NCI-H2081 (cell line): ENCODE measurements at regions not wholly inside any gene's neighbourhood (a gene's known extent, or its start where the extent isn't known, plus 50 kb on each side); places are given as distances from the start of the nearest gene placed in this dataset.
"Not testable (repeated sequence)": the region's sequence is repeated elsewhere in the genome, so short reads cannot be mapped to it uniquely, and the experiment has no call there.

Experiments used
- DNase-seq, 2 experiments: peaks; one replicate each; lab custom pipeline; 2025; lab: John Stamatoyannopoulos, UW

DNA sequence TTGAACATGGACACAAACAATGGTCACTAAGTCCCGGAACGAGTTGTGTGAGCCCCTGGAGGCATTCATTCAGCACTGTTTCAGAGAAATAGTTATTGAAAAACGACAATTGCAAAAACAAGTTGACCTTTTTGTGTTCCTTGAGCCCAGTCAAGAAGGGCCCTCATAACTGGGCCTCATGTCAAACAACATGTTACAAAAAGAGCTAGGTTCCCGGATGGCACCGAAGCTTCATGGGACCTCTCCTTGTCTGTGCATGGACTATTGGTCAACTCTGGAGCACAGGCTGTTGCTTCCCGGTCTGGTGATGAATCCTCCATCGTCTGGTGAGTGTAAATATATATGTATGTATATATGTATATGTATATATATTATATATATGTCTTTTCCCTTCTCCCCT, 176.6 kb downstream of the ALG10 start:
- no peak for DNase-seq

DNA sequence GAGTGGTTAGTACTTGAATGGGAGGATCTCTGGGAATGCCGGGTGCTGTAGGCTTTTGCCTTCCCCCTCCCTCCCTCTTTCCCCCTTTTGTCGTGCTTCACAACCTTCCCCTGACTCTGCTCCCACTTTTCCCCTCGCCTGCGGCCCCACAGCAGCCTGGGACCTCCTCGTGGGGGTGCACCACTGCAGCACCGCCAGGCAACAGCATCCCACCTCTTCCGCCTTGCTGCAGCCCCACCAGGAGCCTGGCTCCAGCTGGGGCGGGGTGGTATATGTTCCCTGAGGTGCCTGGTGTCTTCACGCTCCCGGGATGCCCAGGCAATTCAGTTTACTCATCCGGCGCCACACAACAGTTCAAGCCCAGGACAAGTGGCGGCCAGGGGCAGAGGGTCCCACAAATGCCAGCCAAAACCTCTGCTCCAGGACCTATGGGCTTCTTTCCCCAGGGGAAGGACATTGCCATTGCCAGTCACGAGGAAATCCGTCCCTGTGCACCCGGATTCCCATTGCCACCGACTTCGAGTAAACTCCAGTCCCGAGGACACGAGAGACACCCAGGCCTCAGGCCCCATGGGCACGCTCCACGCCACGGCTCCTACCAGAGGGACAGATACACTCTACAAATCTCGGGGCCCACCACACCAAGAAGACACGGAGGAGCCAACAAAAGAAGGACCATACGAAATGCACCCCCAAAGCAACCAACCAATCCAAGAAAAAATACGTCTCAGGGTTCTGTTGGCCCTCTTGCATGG, 181.7 kb downstream of the ALG10 start:
- DNase-seq = no peak

- DNase-seq = no peak
Observed at GRCh38 chr12:34204830-34205285, 182.6 kb downstream of the ALG10 start.

GRCh38 chr12:34205401-34205800, 183.1 kb downstream of the ALG10 start:
- DNase-seq = no peak

DNA sequence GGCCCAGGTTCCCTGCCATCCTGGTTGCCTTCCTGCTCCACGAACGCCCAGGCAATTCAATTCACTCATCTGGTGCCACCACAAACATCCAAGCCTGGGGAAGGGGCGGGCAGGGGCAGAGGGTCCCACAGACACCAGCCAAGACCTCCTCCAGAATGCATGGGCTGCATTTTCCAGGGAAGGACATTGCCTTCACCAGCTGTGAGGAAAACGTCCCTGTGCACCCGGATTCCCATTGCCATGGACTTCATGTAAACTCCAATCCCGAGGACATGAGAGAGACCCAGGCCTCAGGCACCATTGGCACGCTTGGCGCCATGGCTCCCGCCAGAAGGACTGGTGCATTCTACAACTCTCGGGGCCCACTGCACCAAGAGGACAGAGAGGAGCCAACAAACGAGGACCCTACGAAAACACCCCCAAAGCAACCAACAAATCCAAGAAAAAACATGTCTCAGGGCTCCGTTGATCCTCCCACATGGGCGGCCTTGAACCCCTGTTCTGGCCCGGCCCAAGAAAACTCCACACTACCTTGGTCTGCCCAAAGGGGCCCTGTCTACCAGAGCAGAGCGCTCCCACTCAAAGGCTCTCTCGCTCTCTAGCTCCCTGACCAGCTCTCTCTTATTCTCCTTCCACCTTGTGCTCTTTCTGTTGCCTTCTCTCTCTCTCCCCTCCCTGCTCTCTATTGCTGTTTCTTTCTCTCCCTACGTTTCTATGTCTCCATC, 183.9 kb downstream of the ALG10 start:
- DNase-seq = no peak

DNA sequence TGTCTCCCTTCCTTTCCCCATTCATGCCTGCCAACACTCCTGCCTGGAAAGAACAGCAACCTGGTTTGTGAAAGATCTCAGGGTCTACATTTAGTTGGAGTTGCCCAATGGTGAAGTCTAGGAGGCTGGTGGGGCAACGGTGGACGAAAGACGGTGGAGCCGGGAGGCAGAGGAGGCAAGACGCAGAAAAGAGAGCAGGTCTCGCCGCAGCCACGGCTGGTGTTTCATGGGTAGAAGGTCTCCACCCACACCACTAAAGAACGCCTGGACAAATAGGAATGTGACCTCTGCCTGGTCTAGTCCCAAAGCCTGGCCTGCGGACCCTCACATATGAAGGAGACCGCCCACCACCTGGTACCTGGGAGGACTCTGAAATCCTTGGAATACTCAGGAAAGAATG, 185.6 kb downstream of the ALG10 start:
- no peak for DNase-seq

- DNase-seq = no peak
Observed at GRCh38 chr12:34208331-34209258, 186.3 kb downstream of the ALG10 start.

DNA sequence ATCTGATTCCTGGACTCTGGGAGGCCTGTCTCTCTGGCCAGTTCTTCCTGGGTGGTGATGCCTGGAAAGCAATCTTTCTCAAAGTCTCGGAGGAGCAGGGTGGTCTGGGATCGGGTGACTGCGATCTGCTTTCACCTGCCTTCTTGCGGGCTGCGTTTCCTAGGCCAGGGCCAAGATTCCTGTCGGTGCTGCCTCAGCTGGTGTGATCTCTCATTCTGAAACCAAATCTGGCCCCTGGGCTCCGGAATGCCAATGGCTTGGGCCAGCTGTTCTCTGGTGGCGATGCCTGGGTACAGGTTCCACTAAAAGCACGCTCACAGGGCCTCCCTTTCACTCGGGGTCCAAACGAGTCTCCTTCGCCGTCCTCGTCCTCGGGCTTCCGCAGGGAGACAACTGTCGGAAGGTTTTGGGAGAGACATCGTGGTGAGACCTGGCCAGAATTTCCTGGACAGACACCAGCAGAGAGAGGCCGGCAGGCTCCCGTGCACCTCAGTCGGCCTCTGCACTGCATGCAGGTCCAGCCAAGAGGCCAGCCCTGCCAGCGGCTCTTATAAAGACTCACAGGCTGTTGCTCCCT, 187.1 kb downstream of the ALG10 start:
- DNase-seq = no peak

DNA sequence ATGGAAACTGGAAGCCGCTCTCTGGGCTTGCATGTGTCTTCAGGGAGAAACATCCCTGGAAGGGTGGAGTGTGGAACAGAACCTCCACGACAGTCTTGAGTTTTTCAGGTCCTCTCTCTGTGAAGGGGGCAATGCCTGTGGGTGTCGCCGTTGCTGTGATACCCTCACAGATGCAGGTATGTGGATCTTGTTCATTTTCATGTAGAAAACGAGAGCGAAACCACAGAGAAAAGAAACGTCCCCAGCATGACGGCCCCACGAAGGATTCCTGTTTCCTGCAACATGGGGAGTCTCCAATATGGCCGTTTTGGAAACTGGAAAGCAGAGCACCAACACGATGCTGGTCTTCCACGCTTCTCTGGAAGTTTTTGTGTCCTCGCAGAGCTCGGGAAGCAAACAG, 187.9 kb downstream of the ALG10 start:
- no peak for DNase-seq

- DNase-seq = no peak
Observed at GRCh38 chr12:34210689-34211530, 188.6 kb downstream of the ALG10 start.

DNA sequence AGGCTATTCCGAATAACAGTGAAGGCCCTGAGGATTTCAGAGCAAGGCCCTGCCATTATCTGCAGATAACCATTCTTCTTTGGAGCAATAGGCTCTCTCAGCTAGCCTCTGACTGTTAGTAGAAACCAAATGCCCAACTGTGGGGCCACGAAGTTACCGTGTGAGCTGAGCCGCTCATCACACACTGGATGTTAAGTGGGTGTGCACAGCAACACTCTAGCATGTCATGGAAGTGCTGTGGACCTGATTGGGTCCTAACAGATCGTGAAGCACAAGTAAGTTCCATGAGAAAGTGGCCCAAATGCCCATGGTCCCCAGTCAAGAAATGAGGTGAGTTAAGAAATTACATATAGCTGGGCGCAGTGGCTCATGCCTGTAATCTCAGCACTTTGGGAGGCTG, 190.4 kb downstream of the ALG10 start:
- no peak for DNase-seq

- DNase-seq = no peak
Observed at GRCh38 chr12:34214011-34214410, 191.7 kb downstream of the ALG10 start.

GRCh38 chr12:34215213-34215892, 193.1 kb downstream of the ALG10 start:
- DNase-seq = no peak

GRCh38 chr12:34215893-34216285, 193.6 kb downstream of the ALG10 start:
- no peak for DNase-seq

DNA sequence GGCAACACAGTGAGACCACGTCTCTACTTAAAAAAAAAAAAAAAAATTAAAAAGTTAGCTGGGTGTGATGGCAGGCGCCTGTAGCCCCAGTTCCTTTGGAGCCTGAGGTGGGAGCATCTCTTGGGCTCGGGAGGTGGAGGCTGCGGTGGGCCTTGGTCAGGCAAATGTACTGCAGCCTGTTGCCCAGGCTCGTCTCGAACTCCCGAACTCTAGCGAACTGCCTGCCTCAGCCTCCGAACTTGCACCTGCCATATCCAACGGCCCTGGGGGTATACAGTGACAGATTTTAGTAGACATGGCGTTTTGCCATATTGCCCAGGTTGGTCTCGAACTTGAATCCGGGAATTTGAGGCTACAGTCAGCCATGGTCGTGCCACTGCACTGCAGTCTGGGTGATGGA, 195.4 kb downstream of the ALG10 start:
- DNase-seq = no peak

DNA sequence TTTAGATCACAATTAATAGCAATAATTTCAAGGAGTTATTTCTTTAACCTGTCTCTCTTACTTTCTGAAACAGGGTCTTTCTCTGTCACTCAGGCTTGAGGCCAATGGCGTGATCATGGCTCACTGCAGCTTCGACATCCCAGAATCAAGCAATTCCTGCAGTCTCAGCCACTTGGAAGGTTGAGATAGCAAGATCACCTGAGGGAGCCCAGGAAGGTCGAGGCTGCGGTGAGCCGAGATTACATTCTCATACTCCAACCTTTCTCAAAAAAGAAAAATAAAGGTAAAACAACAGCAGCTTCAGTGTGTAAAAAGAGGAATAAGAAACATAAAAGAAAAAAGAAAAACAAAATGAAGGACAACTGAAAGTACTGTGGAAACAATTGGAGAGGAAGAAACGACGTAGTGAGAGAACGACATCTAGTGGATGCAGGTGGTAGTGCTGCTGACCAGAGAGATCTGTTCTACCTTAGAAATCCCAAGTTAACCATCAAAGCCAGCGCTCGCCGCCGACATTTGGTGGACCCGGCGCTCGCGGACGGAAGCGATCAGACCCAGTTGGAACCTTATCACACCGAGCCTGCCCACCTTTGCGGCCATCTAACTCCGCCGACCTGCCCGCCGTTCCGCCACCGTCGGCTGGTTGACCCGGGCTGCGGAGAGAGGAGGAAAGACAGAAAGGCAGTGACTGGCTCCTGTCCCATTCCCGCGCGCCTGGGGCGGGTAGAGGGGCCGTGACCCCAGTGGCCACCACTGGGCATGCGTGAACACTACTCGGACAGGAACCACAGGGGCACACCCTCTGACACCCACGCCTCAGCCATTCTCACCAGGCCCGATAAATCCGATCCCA, 196.1 kb downstream of the ALG10 start:
- DNase-seq = peak; percentile 39 to 49

- no peak for DNase-seq
Observed at GRCh38 chr12:34219046-34219770, 196.9 kb downstream of the ALG10 start.

GRCh38 chr12:34220079-34220478, 197.8 kb downstream of the ALG10 start:
- not testable (repeated sequence) for DNase-seq

- no peak for DNase-seq
Observed at GRCh38 chr12:34223640-34224039, 201.3 kb downstream of the ALG10 start.
